HG03196 (cell line): ENCODE measurements at regions not wholly inside any gene's neighbourhood (a gene's known extent, or its start where the extent isn't known, plus 50 kb on each side); places are given as distances from the start of the nearest gene placed in this dataset.
A peak's percentile ranks its signal among the peaks of the same experiment; 100 is the strongest.

Experiments used
- ATAC-seq: cut with Tn5 transposase; IDR thresholded peaks from one replicate; pipeline ENCODE4 v1.9.1; 2021; ENCODE audit not compliant: unreplicated experiment

DNA sequence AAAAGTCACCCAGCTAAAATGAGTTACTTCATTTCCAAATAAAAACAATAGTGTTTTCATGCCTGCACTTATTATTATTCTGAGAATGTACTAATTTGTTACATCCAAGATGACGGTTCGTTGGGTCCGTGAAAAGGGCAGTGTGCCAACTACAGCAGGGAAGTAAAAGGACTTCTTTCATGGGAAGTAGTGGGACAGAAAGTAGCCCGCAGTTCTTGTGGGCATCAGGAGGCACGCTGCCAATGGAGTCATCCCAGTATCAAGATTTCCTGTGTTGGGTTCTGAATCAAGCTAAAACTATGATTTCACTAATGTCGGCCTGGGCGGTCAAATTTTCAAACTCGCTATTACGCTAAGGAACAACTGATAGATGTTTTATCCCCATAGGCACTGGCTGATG, 254.5 kb upstream of the SOX2 start:
- ATAC-seq, result no peak

DNA sequence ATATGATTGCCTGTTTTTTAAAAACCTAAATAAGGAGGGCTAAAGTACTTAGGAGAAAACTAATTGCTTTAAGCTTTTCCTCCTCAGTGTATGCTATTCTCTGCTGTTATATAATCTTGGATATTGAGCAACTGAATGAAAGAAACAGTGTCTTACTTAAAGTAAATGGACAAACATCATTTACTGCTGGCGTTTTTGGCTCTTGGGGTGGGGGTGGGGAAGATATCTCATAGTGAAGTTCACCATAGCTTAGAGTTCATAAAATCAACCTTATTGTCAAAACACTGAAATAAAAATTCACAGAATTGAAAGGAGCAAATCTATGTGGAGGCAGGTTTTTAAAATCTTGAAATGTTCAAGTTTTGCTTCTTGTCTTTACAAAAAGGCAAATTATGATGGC, 256.4 kb upstream of the SOX2 start:
- no peak for ATAC-seq

DNA sequence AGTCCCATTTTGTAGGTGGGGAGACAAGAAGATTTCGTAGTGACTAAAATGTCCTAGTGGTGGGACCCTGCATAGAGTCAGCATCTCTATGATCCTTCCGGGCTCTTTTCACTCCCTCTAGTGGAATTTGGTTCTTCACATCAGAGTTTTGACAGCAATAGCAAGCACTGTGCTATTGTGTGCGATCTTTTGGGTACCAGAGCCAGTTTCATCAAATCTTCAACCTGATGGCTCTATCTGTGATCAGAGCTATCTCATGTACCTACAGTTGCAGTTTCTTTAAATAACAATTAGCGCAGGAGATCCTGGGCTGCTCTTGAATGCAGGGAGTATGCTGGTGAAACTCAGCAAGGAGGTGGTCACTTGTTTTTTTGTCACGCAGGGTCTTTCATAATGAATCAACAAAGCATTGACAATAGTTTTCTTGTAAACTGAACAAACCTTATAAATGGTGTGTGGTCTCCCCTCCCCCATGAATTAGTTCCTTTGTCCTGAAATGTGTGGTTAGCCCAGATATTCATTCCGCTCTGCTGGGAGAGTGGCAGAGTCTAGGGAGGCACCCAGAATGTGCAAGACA, 257.2 kb upstream of the SOX2 start:
- ATAC-seq, result no peak

DNA sequence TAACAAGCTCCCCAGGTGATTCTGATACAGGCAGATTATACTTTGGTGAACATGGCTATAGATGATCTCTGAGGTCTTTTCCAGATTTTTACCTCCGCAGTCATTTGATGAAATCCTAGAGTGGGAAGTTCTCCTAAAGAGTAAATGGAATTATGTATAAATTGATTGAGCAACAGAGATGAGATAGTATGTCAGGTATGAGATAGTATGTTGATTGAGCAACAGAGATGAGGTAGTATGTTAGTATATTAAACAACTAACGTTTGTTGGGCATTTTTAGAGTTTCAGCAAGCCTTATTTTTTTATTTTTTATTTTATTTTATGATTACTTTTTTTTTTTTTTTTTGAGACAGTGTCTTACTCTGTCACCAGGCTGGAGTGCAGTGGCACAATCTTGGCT, 265.0 kb upstream of the SOX2 start:
- ATAC-seq, result no peak

DNA sequence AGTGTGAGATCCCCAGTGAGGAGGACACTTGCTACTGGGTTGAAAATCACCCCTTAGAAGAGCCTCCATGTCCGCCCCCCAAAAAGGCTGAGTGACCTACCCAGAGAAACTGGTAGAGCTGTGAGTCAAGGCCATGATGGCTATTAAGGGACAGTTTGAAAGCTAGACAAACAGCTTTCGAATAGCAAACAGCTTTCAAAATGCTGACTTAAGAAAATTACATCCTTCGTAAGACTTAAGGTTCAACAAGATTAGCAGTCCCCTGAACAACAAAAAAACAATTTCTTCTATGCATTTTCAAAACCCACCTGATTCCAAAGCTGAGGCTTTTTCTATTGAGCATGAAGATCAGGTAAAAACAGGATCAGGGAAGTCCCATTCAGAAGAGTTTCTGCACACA, 269.7 kb upstream of the SOX2 start:
- no peak for ATAC-seq

DNA sequence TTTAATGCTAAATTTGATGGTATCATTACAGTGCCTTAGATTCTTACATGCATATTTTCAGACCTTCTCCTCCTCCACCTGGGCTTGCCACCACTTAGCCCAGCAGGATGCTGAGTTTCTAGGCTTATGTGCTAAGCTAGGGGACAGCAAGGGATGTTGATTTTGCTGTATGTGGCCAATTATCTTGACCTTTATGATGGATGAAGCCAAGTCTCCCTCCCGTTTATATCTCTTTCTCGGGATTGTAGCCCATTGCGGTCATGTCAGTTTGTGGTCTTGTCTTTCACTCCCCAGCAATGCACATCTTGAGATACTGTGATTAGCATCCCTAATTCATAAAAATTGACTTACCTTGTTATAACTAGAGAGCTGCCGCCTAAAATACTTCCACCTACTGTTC, 278.7 kb upstream of the SOX2 start:
- no peak for ATAC-seq

DNA sequence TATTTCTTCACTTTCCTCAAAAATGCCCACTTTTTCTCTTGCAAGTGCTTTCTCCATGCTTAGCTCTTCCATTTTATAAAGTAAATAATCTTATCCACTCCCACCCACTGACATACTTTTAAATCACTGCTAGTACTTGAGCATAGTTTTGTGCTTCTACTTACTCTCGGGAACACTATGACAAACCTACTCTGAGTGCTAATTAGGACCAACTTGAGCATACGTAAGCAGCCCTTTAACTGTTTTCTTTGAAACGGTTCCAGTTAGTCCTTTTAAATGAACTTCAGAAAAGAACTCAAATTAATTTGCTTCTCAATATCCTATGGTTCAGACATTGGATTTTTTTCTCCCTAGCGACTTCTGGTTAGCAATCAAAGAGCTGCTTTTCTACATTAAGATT, 280.0 kb upstream of the SOX2 start:
- ATAC-seq, result no peak

DNA sequence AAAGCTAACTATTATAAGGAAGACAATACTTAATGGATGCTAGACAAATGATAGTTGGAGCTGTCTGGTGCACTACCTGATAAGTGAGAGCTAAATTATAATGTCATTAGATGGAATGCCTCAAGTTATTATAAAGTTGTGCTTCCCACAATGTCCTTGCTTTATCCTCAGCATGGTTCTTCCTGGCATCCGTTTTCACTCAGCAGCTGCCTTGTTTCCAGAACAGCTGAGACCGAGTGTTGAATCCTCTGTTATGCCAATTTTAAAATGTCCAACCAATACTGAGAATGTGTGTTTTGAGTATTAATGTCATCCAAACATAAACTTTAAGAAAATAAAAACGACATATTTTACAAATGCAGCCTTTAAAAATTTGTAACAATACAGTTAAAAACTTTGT, 286.7 kb upstream of the SOX2 start:
- no peak for ATAC-seq

DNA sequence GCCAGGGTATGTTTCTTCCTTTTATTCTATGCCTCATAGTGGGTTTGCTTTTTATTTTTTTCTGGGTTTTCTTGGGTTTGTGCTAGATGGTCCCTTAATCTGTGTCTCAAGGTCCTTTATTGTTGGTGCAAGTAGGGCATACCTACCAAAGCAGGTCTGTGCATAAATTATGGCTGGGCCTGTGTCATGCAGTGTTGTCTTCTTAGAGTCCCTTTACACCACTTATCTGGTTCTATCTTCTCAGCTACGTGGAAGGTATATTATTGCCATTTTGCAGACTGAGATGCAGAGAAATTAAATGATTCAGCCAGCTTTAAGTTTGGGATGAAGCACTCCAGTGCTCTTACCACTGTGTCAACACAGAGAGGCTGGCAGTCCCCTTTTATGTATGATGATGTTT, 293.5 kb upstream of the SOX2 start:
- ATAC-seq, result no peak

DNA sequence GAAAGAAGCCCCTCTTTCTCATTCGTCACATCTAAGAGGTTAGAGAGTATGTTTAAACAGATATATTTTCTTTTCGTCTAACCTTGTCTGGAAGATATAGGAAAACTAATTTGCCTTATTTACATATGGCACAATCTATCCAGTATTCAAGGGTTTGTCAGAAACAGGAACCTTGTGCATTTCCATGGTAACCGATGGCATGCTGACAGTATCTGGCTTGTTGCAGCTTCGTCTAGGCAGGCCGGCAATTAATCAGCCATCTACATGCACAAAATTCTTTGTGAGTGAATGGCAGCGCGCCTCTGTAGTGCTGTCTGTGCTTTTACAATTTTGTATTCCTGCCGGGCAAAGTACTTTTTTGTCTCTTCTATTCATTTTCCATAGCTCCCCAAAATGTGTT, 294.0 kb upstream of the SOX2 start:
- no peak for ATAC-seq

DNA sequence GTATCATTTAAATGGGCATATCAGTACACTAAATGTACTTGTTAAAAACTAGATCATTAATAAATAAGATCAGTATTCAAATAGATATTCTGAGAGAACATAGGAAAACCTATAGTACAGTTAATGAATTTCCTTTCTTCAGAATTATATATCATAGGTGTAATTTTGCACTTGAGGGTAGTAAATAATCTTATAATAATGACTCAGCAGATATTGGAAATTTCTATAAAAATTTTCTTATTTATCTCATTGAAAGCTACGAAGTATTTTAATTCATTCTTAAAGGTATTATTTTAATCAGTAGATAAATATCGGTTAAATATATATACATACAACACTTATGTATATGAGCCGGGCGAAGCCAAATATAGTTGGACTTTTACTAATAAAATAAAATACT, 300.9 kb upstream of the SOX2 start:
- no peak for ATAC-seq

DNA sequence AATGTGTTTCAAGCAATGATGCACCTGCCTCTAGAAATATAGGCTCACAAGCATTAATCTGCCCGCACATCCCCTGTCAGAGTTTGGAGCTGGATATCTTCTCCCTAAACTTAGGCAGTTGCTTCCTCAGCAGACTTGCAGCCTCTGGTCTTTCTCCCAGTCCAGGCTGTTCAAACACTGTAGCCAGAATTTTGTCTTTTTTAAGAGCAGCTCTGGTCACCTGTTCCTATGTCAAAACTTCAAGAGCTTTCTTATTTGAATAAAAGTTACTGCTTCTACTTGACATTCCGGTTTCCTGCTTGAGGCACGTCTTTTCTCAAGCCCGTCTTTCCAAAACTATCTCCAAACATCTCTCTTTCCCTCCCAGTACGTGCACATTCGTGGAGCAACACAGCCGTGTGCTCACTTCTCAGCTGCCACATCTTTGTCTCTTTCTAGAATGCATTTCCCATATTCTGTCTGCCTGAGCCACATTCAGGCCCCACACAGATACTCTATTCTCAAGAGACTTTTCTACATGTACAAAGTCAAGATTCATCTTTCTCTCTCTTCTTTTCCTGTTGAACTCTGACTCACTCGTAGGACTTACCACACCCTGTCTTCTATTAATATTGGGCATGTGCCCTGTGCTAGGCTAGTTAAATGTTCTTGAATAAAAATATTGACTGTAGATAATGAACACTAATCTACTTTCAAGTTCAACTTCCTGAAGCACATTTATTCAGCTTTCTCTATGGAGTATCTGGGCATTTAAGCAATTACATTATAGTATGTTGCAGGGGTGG, 307.7 kb upstream of the SOX2 start:
- ATAC-seq, result no peak

DNA sequence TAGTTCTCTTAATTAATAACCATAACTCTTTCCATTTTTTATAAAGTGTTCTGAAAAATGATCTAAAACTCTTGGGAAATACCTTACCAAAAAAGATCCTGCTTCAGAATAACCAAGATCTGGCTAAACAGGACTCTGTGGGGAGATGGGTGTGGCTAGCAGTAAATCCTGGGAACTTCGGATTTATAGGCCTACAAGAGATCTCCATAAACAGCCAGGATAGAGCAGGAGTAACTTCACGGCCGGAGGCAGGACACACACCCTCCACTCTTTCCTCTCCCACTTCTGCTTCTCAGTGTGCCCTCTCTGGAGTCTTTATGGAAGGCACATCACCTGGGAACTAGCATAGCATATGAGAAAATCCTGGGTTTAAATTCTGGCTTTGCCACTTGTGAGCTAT, 309.4 kb upstream of the SOX2 start:
- ATAC-seq, result no peak

DNA sequence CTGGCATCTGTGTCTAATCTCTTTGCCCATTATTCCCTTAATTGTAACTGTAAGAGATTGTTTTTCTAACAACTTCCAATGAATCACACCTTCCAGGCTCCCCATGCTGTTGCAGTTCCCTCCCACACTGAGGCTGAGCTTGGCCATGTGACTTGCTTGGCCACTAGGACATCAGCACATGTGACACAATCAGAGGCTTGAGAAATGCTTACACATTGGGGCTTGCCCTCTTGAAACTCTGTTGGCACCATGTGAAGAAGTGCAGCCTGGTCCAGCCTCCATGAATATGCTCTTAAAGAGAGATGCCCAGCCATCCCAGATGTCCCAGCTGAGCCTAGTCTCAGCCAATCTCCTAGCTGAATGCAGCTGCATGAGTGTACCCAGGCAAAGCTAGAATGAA, 326.8 kb upstream of the SOX2 start:
- ATAC-seq, result no peak

DNA sequence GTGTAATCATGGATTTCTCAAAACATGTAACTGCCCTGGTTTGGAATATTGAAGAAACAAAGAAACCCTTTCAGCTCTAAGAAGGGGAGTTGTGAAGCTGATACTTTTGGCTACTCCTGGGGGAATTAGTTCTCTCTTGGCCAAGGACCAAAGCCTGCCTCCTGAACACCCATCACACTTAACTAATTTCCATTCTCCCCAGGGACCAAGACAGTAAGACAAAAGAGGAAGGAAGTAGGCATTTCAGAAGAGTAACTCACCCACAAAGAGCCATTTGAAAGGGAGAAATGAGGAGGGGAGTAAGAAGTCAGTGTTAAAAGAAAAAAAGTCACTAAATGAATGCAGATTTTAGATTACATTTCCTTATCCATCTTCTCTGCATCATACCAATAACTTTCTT, 328.0 kb upstream of the SOX2 start:
- no peak for ATAC-seq

DNA sequence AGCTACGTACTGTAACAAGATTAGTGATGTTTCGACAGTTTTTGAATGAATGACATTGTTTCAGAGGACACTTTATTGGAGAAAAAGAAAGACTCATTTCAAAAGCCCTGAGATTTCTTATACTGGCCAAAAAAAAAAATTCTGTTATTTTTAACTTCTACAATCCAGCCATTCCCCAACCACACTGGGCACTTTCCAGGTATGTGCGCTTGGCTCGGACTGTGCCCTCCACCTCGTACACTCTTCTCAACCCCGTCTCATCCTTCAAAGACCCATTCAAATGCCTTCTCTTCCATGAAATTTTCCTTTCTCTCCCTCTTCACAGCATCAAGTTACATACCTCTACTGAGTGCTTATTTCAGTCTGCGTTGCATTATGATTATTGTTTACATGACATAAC, 328.5 kb upstream of the SOX2 start:
- no peak for ATAC-seq

DNA sequence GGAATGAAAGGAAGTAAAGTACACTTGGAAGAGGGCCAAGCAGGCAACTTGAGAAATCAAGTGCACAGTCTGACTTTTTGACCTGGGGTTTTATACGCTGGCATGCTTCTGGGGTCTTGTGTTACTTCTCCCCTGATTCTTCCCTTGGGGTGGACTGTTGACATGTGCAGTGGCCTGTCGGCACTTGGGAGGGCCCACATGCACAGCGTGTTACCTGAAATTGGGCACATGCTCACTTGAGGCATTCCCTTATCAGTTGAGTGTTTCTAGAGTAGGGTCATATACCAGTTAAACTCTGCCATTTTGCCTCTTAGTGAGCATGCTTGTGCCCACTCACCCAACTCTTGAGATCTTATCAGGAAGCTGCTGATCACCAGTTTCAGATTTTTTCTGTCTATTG, 329.1 kb upstream of the SOX2 start:
- no peak for ATAC-seq

DNA sequence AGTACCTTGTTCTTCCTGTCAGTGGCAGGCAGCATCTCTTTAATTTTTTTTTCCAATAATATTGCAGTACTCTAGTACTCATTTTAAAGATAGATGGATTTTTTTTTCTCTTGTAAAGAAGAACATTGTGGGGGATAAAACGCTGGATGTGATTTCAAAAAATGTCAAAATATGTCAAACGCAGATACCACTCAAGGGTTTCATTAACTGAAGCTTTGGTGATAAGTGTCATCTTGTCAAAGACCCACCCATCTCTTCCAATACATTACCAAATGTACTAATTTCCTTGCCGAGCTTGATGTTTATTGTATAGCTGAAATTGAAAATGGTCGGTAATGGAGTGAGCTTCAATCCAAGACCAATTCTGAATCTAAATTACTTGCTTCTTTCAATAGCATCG, 332.4 kb upstream of the SOX2 start:
- no peak for ATAC-seq

DNA sequence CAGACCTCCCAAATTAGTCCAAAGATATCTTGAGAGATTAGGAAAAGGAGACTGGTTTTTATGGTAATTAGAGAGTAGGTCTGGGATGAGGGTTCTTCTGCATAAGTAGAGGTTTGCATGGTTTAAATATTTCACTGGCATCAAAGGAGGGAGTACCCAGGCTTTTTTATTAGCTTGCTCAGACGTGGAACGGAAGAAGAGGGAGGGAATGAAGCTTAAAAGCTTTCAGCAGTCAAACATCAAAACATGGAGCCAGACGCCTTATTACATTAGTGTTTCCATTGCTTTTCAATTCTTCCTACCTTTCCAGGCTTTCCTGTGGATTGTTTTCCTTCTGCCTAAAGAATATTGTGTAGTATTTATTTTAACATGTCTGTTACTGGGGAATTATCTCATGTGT, 342.1 kb upstream of the SOX2 start:
- no peak for ATAC-seq

DNA sequence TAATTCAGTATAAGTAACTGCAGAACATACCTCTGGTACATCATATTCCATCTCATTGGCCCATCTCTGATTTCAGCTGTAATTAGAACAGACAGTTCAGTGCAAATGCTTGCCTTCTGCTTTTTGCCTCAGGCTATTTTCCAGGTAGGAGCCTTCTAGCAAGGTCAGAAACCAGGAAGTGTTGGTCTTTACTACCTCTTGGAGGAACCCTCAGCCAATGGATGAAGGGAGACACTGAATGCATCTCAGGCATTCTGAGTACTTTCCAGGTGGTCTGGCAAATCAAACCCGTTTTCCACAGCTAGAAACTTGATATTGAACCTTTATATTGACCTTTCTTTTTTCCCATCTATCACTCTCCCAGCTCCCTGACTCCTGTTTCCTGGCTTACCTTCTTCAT, 348.5 kb upstream of the SOX2 start:
- ATAC-seq, result no peak

DNA sequence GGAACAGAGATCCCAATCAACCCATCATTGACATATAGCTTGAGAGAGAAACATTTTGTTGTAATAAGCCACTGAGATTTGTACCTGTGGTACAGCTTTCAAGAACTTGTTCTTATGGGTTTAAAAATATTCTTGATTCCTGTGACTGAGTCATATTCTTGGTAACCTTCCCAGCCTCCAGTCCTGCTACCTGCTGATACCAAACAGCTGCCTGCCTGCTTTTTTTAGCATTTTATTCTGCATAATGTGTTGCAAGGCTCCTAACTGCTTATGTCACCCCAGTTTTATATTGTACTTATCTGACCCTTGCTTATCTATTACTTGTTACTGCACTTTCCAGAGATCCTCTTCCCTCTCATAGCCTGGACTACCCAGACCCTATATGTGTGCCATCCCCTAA, 349.3 kb upstream of the SOX2 start:
- no peak for ATAC-seq

DNA sequence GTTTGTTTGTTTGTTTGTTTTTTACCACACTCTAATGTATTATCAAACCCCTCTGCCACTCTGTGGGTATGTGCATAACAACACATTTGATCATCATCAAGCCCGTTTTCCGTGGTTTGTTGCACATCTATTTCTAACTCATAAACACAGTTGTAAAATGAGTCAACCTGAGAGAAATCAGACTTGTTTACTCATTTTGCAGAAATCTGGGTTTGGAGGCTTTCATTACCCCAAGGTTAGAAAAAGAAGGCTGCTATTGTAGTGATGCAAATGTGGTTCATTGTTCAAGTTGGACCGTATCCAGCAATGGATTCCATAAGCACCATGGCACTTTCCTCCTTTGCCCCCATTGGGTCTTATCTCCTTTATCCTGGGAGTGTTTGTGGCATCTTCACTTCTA, 353.2 kb upstream of the SOX2 start:
- peak; percentile 53 for ATAC-seq

DNA sequence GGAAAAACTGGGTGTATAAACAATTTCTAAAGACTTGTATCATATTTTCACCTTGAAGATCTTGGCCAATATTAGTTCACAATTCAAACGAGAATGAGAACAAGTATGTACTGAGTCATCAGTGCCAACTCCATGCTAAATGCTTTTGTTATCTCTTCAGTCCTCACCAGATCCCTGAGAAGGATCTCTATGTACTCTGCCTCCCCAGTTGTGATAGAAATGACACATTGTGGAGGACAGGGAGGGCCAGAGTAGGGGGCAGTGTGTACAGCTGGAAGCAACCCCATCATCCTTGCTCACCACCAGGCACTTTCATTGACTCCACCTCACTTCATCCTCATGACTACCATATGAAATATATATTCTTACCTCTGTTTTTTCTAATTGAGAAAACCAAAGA, 353.7 kb upstream of the SOX2 start:
- ATAC-seq, result no peak
